Muscle of leg (tissue), 3 donors: ENCODE measurements at regions not wholly inside any gene's neighbourhood (a gene's known extent, or its start where the extent isn't known, plus 50 kb on each side); places are given as distances from the start of the nearest gene placed in this dataset.

Experiments used
- DNase-seq: peaks from one replicate; pipeline ENCODE4 v3.0.0; 2013
- H3K27ac ChIP-seq: one replicate; pipeline ENCODE4 v1.5.1; 2013; ENCODE audit warnings: mild to moderate bottlenecking, low read length, control low read depth
- H3K27me3 ChIP-seq: one replicate; pipeline ENCODE4 v1.6.1; 2013; ENCODE audit warnings: low read length; ENCODE audit not compliant: control insufficient read depth, insufficient read depth
- H3K36me3 ChIP-seq: one replicate; pipeline ENCODE4 v1.6.1; 2013; ENCODE audit warnings: low read length; ENCODE audit not compliant: control insufficient read depth, insufficient read depth
- H3K4me1 ChIP-seq: one replicate; pipeline ENCODE4 v1.6.1; 2013; ENCODE audit warnings: low read length; ENCODE audit not compliant: control insufficient read depth, insufficient read depth
- H3K4me3 ChIP-seq: one replicate; pipeline ENCODE4 v1.5.1; 2013; ENCODE audit warnings: low read length, control low read depth
- H3K9me3 ChIP-seq: replicated peaks from 2 replicates; pipeline ENCODE4 v1.6.1; 2013; ENCODE audit warnings: low read depth, low read length; ENCODE audit not compliant: control insufficient read depth
- WGBS: methylation state at CpG from one replicate; pipeline ENCODE4 v1.1.5; 2013; ENCODE audit warnings: missing lambda C conversion rate; ENCODE audit not compliant: insufficient coverage; 5-methylcytosine and 5-hydroxymethylcytosine counted together

GRCh38 chr2:128438091-128438490 lies 119.4 kb upstream of the HS6ST1 start:
- Histone ChIP-seq H3K4me3 (no peak overlapping the region), H3K27ac (no peak overlapping the region), H3K4me1 (peaks cover 31% of the 10 kb centered on the region), H3K9me3 (no peaks in the 10 kb centered on the region), H3K27me3 (no peaks in the 10 kb centered on the region), H3K36me3 (no peaks in the 10 kb centered on the region)
- no peak for DNase-seq
- WGBS = 91% methylated on average over 15 of the region's 16 CpGs

GRCh38 chr2:128438586-128438985 lies 119.9 kb upstream of the HS6ST1 start:
- H3K9me3 ChIP-seq = no peaks in the 10 kb centered on the region
- H3K27me3 ChIP-seq = no peaks in the 10 kb centered on the region
- no peaks in the 10 kb centered on the region for H3K36me3 ChIP-seq
- peaks cover 33% of the 10 kb centered on the region for H3K4me1 ChIP-seq
- H3K27ac ChIP-seq = no peak overlapping the region
- no peak overlapping the region for H3K4me3 ChIP-seq
- DNase-seq = no peak
- 77% methylated on average over 13 of the region's 14 CpGs for WGBS

- Histone ChIP-seq H3K36me3 (no peaks in the 10 kb centered on the region), H3K27ac (no peak overlapping the region), H3K4me1 (peaks cover 39% of the 10 kb centered on the region), H3K9me3 (no peaks in the 10 kb centered on the region), H3K4me3 (no peak overlapping the region), H3K27me3 (no peaks in the 10 kb centered on the region)
- peak; percentile 44 for DNase-seq
- WGBS = 80% methylated on average over 4 of the region's 12 CpGs
These were observed 120.5 kb upstream of the HS6ST1 start for GRCh38 chr2:128439031-128439790.

- whole genome bisulfite sequencing = 75% methylated on average over 13 of the region's 13 CpGs
- Histone ChIP-seq H3K27ac (no peak overlapping the region), H3K9me3 (no peaks in the 10 kb centered on the region), H3K36me3 (no peaks in the 10 kb centered on the region), H3K4me3 (no peak overlapping the region), H3K27me3 (no peaks in the 10 kb centered on the region), H3K4me1 (peaks cover 44% of the 10 kb centered on the region)
- DNase-seq = no peak
These were observed 121.4 kb upstream of the HS6ST1 start for GRCh38 chr2:128439791-128440665.

GRCh38 chr2:128440666-128441340 lies 122.1 kb upstream of the HS6ST1 start:
- Histone ChIP-seq H3K9me3 (no peaks in the 10 kb centered on the region), H3K36me3 (no peaks in the 10 kb centered on the region), H3K27me3 (no peaks in the 10 kb centered on the region), H3K27ac (no peak overlapping the region), H3K4me3 (no peak overlapping the region), H3K4me1 (peaks cover 48% of the 10 kb centered on the region)
- WGBS = 73% methylated on average over 13 of the region's 14 CpGs
- peak; percentile 36 for DNase-seq

- 91% methylated on average over 16 of the region's 18 CpGs for WGBS
- no peaks in the 10 kb centered on the region for H3K27me3 ChIP-seq
- no peaks in the 10 kb centered on the region for H3K9me3 ChIP-seq
- peaks cover 49% of the 10 kb centered on the region for H3K4me1 ChIP-seq
- H3K4me3 ChIP-seq = no peak overlapping the region
- DNase-seq = no peak
- H3K27ac ChIP-seq = no peak overlapping the region
- no peaks in the 10 kb centered on the region for H3K36me3 ChIP-seq
These were observed 122.8 kb upstream of the HS6ST1 start for GRCh38 chr2:128441341-128442052.

- H3K9me3 ChIP-seq = no peaks in the 10 kb centered on the region
- DNase-seq = peak; percentile 55
- no peak overlapping the region for H3K4me3 ChIP-seq
- 93% methylated on average over 2 of the region's 8 CpGs for WGBS
- no peaks in the 10 kb centered on the region for H3K27me3 ChIP-seq
- no peaks in the 10 kb centered on the region for H3K36me3 ChIP-seq
- peaks cover 54% of the 10 kb centered on the region for H3K4me1 ChIP-seq
- H3K27ac ChIP-seq = no peak overlapping the region
These were observed 123.5 kb upstream of the HS6ST1 start for GRCh38 chr2:128442053-128442751.

GRCh38 chr2:128442891-128443302 lies 124.2 kb upstream of the HS6ST1 start:
- no peaks in the 10 kb centered on the region for H3K9me3 ChIP-seq
- no peak overlapping the region for H3K27ac ChIP-seq
- peaks cover 54% of the 10 kb centered on the region for H3K4me1 ChIP-seq

GRCh38 chr2:128444121-128444771 lies 125.6 kb upstream of the HS6ST1 start:
- Histone ChIP-seq H3K4me3 (no peak overlapping the region), H3K4me1 (peaks cover 57% of the 10 kb centered on the region), H3K36me3 (no peaks in the 10 kb centered on the region), H3K27me3 (no peaks in the 10 kb centered on the region), H3K9me3 (no peaks in the 10 kb centered on the region), H3K27ac (no peak overlapping the region)
- WGBS = 64% methylated on average over 5 of the region's 7 CpGs
- DNase-seq = no peak

More at GRCh38 chr2:128442891-128443302, 124.2 kb upstream of the HS6ST1 start:
- H3K27me3 ChIP-seq = no peaks in the 10 kb centered on the region
- WGBS = 51% methylated on average over 10 of the region's 10 CpGs
- peak; percentile 45 for DNase-seq
- H3K36me3 ChIP-seq = no peaks in the 10 kb centered on the region
- no peak overlapping the region for H3K4me3 ChIP-seq
